GM23338 (cell line): ENCODE measurements at regions not wholly inside any gene's neighbourhood (a gene's known extent, or its start where the extent isn't known, plus 50 kb on each side); places are given as distances from the start of the nearest gene placed in this dataset.

Experiments
- CREB1 ChIP-seq: fragments of 250-450 bp; sonication (Bioruptor Pico); IDR thresholded peaks from 2 replicates; pipeline ENCODE4 v1.5.0; 2020; ENCODE audit warnings: low read depth, mild to moderate bottlenecking, moderate library complexity
- EZH2 ChIP-seq: fragments of 200-600 bp; sonication (generic); IDR thresholded peaks from one replicate; pipeline ENCODE4 v1.8.0; 2017; ENCODE audit warnings: antibody characterized with exemption, mild to moderate bottlenecking, low read depth; ENCODE audit not compliant: unreplicated experiment
- EZH2phosphoT487 ChIP-seq: fragments of 200-600 bp; sonication (generic); IDR thresholded peaks from one replicate; pipeline ENCODE4 v1.8.1; 2018; ENCODE audit warnings: antibody characterized with exemption; ENCODE audit not compliant: unreplicated experiment
- JUNB ChIP-seq: IDR thresholded peaks from one replicate; pipeline ENCODE4 v1.6.1; 2016; ENCODE audit warnings: antibody characterized with exemption; ENCODE audit not compliant: unreplicated experiment
- POLR2AphosphoS5 ChIP-seq: IDR thresholded peaks from 2 replicates; pipeline ENCODE4 v1.6.1; 2016; ENCODE audit warnings: antibody characterized with exemption, low read depth
- ZNF114 ChIP-seq: fragments of 250-450 bp; sonication (Bioruptor Pico); IDR thresholded peaks from 2 replicates; pipeline ENCODE4 v1.5.0; 2020; ENCODE audit warnings: mild to moderate bottlenecking, moderate library complexity
- TF ChIP-seq, protein P1 (sequence below), 2 experiments: fragments of 200-600 bp in 1 of 2; sonication (generic) in 1 of 2; conservative IDR thresholded peaks; 2 replicates each; pipeline versions ENCODE4 v1.5.1 to v1.6.1; 2016 to 2017; ENCODE audit warnings: antibody characterized with exemption in 2 of 2, low read depth in 2 of 2, mild to moderate bottlenecking in 2 of 2, moderate library complexity in 1 of 2
- TF ChIP-seq, protein P2 (sequence below): IDR thresholded peaks from one replicate; pipeline ENCODE4 v1.6.1; 2018; ENCODE audit warnings: antibody characterized with exemption; ENCODE audit not compliant: unreplicated experiment
- TF ChIP-seq, protein P3 (sequence below): IDR thresholded peaks from 2 replicates; pipeline ENCODE4 v1.6.1; 2016; ENCODE audit warnings: antibody characterized with exemption

DNA sequence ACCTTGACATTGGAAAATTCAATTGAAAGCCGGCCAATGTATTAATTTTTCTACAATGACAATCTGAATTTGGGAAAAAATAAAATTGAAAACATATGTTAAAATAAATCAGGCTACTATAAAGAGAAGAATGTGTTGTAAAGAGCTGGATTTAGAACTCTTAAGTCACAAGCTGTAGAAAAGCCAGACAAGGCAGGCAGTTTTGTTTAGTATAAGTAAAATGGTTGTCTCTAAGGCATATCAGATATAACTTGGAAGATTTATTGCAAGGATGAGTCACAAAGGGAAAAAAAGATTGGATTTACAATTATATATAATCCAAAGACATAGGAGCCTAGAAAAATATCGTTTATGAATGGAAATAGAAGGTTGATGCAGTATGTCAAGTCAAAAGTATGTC lies 549.1 kb upstream of the EPHA5 start:
- TF ChIP-seq, protein P1, sequence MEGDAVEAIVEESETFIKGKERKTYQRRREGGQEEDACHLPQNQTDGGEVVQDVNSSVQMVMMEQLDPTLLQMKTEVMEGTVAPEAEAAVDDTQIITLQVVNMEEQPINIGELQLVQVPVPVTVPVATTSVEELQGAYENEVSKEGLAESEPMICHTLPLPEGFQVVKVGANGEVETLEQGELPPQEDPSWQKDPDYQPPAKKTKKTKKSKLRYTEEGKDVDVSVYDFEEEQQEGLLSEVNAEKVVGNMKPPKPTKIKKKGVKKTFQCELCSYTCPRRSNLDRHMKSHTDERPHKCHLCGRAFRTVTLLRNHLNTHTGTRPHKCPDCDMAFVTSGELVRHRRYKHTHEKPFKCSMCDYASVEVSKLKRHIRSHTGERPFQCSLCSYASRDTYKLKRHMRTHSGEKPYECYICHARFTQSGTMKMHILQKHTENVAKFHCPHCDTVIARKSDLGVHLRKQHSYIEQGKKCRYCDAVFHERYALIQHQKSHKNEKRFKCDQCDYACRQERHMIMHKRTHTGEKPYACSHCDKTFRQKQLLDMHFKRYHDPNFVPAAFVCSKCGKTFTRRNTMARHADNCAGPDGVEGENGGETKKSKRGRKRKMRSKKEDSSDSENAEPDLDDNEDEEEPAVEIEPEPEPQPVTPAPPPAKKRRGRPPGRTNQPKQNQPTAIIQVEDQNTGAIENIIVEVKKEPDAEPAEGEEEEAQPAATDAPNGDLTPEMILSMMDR (conservative IDR thresholded peaks at IDR 0.05; ENCODE audit: low read depth in 2 of 2) = no peak
- TF ChIP-seq POLR2AphosphoS5 (no peak), EZH2 (no peak), CREB1 (no peak), EZH2phosphoT487 (no peak), ZNF114 (CRISPR knock-in tag) (no peak), JUNB (no peak)
- TF ChIP-seq, protein P2, sequence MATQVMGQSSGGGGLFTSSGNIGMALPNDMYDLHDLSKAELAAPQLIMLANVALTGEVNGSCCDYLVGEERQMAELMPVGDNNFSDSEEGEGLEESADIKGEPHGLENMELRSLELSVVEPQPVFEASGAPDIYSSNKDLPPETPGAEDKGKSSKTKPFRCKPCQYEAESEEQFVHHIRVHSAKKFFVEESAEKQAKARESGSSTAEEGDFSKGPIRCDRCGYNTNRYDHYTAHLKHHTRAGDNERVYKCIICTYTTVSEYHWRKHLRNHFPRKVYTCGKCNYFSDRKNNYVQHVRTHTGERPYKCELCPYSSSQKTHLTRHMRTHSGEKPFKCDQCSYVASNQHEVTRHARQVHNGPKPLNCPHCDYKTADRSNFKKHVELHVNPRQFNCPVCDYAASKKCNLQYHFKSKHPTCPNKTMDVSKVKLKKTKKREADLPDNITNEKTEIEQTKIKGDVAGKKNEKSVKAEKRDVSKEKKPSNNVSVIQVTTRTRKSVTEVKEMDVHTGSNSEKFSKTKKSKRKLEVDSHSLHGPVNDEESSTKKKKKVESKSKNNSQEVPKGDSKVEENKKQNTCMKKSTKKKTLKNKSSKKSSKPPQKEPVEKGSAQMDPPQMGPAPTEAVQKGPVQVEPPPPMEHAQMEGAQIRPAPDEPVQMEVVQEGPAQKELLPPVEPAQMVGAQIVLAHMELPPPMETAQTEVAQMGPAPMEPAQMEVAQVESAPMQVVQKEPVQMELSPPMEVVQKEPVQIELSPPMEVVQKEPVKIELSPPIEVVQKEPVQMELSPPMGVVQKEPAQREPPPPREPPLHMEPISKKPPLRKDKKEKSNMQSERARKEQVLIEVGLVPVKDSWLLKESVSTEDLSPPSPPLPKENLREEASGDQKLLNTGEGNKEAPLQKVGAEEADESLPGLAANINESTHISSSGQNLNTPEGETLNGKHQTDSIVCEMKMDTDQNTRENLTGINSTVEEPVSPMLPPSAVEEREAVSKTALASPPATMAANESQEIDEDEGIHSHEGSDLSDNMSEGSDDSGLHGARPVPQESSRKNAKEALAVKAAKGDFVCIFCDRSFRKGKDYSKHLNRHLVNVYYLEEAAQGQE = no peak
- TF ChIP-seq, protein P3, sequence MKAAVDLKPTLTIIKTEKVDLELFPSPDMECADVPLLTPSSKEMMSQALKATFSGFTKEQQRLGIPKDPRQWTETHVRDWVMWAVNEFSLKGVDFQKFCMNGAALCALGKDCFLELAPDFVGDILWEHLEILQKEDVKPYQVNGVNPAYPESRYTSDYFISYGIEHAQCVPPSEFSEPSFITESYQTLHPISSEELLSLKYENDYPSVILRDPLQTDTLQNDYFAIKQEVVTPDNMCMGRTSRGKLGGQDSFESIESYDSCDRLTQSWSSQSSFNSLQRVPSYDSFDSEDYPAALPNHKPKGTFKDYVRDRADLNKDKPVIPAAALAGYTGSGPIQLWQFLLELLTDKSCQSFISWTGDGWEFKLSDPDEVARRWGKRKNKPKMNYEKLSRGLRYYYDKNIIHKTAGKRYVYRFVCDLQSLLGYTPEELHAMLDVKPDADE = no peak
